Neural cell (in vitro differentiated cells): ENCODE measurements at regions not wholly inside any gene's neighbourhood (a gene's known extent, or its start where the extent isn't known, plus 50 kb on each side); places are given as distances from the start of the nearest gene placed in this dataset.

Source experiments
- H2AFZ ChIP-seq: fragments of 200-600, 300-800 bp; sonication (generic), shearing (Covaris generic); 2 replicates; pipeline ENCODE4 v1.6.0; 2014; ENCODE audit warnings: low read depth, mild to moderate bottlenecking, antibody characterized with exemption, low read length, moderate library complexity
- H3F3A ChIP-seq: fragments of 200-600 bp; shearing (Covaris generic); 2 replicates; pipeline ENCODE4 v1.6.1; 2016; ENCODE audit warnings: mild to moderate bottlenecking, moderate library complexity, mixed read lengths, antibody characterized with exemption, low read length; ENCODE audit not compliant: insufficient read depth, poor library complexity, severe bottlenecking
- H3K27ac ChIP-seq: fragments of 200-600, 300-800 bp; sonication (generic), shearing (Covaris generic); 2 replicates; pipeline ENCODE4 v1.5.1; 2014; ENCODE audit warnings: mild to moderate bottlenecking, low read length, moderate library complexity
- H3K27me3 ChIP-seq: fragments of 300-800, 200-600 bp; sonication (generic), shearing (Covaris generic); 2 replicates; pipeline ENCODE4 v1.6.0; 2014; ENCODE audit warnings: mild to moderate bottlenecking, low read depth, low read length, moderate library complexity; ENCODE audit not compliant: insufficient read depth
- H3K36me3 ChIP-seq: fragments of 300-800, 200-600 bp; sonication (generic), shearing (Covaris generic); 2 replicates; pipeline ENCODE4 v1.5.1; 2014; ENCODE audit warnings: mild to moderate bottlenecking, antibody characterized with exemption, low read length, moderate library complexity; ENCODE audit not compliant: insufficient read depth
- H3K4me2 ChIP-seq: fragments of 300-800, 200-600 bp; sonication (generic), shearing (Covaris generic); 2 replicates; pipeline ENCODE4 v1.6.0; 2014; ENCODE audit warnings: mild to moderate bottlenecking, low read length
- H3K4me3 ChIP-seq: fragments of 300-800, 200-600 bp; sonication (generic), shearing (Covaris generic); 2 replicates; pipeline ENCODE4 v1.5.1; 2014; ENCODE audit warnings: mild to moderate bottlenecking, low read length, moderate library complexity
- H3K79me2 ChIP-seq: fragments of 200-600 bp; shearing (Covaris generic); replicated peaks from 2 replicates; pipeline ENCODE4 v1.6.0; 2014; ENCODE audit warnings: mild to moderate bottlenecking, low read length, moderate library complexity; ENCODE audit not compliant: insufficient read depth
- H3K9ac ChIP-seq: fragments of 300-800, 200-600 bp; sonication (generic), shearing (Covaris generic); 2 replicates; pipeline ENCODE4 v1.6.1; 2016; ENCODE audit warnings: mild to moderate bottlenecking, low read length, mixed read lengths
- H3K9me2 ChIP-seq: fragments of 200-600 bp; shearing (Covaris generic); 2 replicates; pipeline ENCODE4 v1.6.1; 2016; ENCODE audit warnings: mild to moderate bottlenecking, low read length, mixed read lengths; ENCODE audit not compliant: insufficient read depth
- H3K9me3 ChIP-seq: fragments of 200-600, 300-800 bp; sonication (generic), shearing (Covaris generic); 2 replicates; pipeline ENCODE4 v1.6.1; 2016; ENCODE audit warnings: mild to moderate bottlenecking, mixed run types, low read length, moderate library complexity, mixed read lengths
- H4K20me1 ChIP-seq: fragments of 200-600 bp; shearing (Covaris generic); 2 replicates; pipeline ENCODE4 v1.6.1; 2016; ENCODE audit warnings: mild to moderate bottlenecking, mixed run types; ENCODE audit not compliant: insufficient read depth
- EP300 ChIP-seq: fragments of 450-650 bp; conservative IDR thresholded peaks from 2 replicates; pipeline ENCODE4 v1.6.1; 2014; ENCODE audit warnings: antibody characterized with exemption, mild to moderate bottlenecking, moderate library complexity; ENCODE audit not compliant: poor library complexity, severe bottlenecking
- EZH2 ChIP-seq: fragments of 200-600, 300-800 bp; shearing (Covaris generic), sonication (generic); IDR thresholded peaks from 2 replicates; pipeline ENCODE4 v1.6.1; 2014; ENCODE audit warnings: antibody characterized with exemption, low read length, borderline replicate concordance, mild to moderate bottlenecking; ENCODE audit not compliant: insufficient read depth, poor library complexity, severe bottlenecking
- MXI1 ChIP-seq: fragments of 450-650 bp; conservative IDR thresholded peaks from 2 replicates; pipeline ENCODE4 v1.6.1; 2014; ENCODE audit warnings: antibody characterized with exemption, mild to moderate bottlenecking; ENCODE audit not compliant: poor library complexity, severe bottlenecking
- POLR2AphosphoS5 ChIP-seq: IDR thresholded peaks from 2 replicates; pipeline ENCODE4 v1.6.1; 2012
- RAD21 ChIP-seq: fragments of 450-650 bp; conservative IDR thresholded peaks from 2 replicates; pipeline ENCODE4 v1.6.1; 2014; ENCODE audit warnings: antibody characterized with exemption, mild to moderate bottlenecking, moderate library complexity
- SMC3 ChIP-seq: fragments of 450-650 bp; conservative IDR thresholded peaks from 2 replicates; pipeline ENCODE4 v1.6.1; 2014; ENCODE audit warnings: antibody characterized with exemption, mild to moderate bottlenecking, moderate library complexity; ENCODE audit not compliant: poor library complexity
- TAF1 ChIP-seq: IDR thresholded peaks from 2 replicates; pipeline ENCODE4 v1.6.1; 2012; ENCODE audit warnings: low read depth
- TF ChIP-seq, protein P1 (sequence below): IDR thresholded peaks from 2 replicates; pipeline ENCODE4 v1.6.1; 2012; ENCODE audit warnings: borderline replicate concordance
- TF ChIP-seq, protein P2 (sequence below): fragments of 450-650 bp; IDR thresholded peaks from 2 replicates; pipeline ENCODE4 v1.5.1; 2014; ENCODE audit warnings: antibody characterized with exemption, mild to moderate bottlenecking, moderate library complexity; ENCODE audit not compliant: poor library complexity, severe bottlenecking

DNA sequence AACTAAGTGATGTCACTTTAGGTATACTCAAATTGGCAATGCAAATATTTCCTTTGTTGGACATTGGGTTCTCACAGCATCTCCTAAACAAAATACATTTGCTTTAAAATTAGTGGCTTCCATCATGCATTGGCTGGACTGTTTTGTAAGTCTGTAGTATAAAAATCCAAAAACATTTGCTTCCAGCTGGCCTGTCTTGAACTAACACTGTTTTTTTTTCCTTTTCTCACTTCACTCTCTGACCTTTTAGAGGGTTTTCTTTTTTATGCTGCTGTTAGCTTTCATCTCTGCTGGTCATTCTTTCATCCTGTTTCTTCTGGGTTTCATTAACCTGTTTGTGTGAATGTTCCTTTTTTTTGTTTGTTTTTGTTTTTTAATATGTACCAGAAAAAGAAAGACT is 121.7 kb upstream of the MLIP start:
- no peak overlapping the region for H3K27ac ChIP-seq
- no peak overlapping the region for H2AFZ ChIP-seq
- no peaks in the 10 kb centered on the region for H3K79me2 ChIP-seq
- no peaks in the 10 kb centered on the region for H3K9me3 ChIP-seq
- H3K4me3 ChIP-seq, result no peak overlapping the region
- H4K20me1 ChIP-seq, result no peaks in the 10 kb centered on the region
- no peaks in the 10 kb centered on the region for H3K36me3 ChIP-seq
- no peaks in the 10 kb centered on the region for H3K9me2 ChIP-seq
- no peak for TF ChIP-seq RAD21
- no peak overlapping the region for H3K9ac ChIP-seq
- no peak overlapping the region for H3K4me2 ChIP-seq
- no peaks in the 10 kb centered on the region for H3K27me3 ChIP-seq
- peaks cover 5% of the 10 kb centered on the region for H3F3A ChIP-seq

DNA sequence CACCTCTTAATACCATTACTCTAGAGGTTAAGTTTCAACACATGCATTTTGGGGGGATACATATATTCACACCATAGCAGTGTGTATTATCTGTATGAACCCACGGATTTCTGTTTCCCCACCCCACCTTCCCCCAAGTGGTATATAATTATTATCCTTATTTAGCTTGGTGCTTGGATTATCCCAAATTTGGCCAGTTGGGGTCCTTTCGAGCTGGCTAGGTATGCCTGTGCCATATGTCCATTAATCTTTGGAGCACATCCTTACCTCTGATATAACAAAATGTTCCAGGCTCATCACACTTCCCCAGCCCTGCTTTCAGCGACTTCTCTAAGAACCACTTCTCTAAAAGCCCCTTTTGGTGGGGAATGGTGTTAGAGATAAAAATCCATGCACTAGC is 118.7 kb upstream of the MLIP start:
- Histone ChIP-seq H3K79me2 (no peaks in the 10 kb centered on the region), H2AFZ (no peak overlapping the region), H3F3A (peaks cover 3% of the 10 kb centered on the region)

DNA sequence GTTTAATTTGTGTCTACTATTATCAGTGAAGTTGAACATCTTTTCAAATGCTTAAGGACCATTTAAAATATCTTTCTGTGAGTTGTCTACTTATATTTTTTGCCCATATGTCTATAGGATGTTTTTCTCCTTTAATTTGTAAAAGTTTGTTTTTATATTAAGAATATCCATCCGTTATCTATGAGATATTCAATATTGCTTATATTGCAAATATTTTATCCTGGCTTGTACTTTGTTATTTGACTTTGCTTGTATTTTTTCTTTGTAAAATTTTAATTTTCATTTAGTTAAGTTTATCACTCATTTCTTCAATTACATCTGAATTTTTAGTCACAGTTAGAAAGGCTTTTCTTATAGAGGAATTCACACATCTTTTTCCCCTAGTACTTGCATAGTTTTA is 117.0 kb upstream of the MLIP start:
- Histone ChIP-seq H3K79me2 (no peaks in the 10 kb centered on the region), H3K27me3 (no peaks in the 10 kb centered on the region), H3K27ac (no peak overlapping the region), H3F3A (no peaks in the 10 kb centered on the region), H3K4me2 (no peak overlapping the region), H3K9me3 (no peaks in the 10 kb centered on the region), H2AFZ (no peak overlapping the region), H3K9ac (no peak overlapping the region), H3K4me3 (no peak overlapping the region), H4K20me1 (no peaks in the 10 kb centered on the region), H3K9me2 (no peaks in the 10 kb centered on the region), H3K36me3 (no peaks in the 10 kb centered on the region)
- TF ChIP-seq, protein P1, sequence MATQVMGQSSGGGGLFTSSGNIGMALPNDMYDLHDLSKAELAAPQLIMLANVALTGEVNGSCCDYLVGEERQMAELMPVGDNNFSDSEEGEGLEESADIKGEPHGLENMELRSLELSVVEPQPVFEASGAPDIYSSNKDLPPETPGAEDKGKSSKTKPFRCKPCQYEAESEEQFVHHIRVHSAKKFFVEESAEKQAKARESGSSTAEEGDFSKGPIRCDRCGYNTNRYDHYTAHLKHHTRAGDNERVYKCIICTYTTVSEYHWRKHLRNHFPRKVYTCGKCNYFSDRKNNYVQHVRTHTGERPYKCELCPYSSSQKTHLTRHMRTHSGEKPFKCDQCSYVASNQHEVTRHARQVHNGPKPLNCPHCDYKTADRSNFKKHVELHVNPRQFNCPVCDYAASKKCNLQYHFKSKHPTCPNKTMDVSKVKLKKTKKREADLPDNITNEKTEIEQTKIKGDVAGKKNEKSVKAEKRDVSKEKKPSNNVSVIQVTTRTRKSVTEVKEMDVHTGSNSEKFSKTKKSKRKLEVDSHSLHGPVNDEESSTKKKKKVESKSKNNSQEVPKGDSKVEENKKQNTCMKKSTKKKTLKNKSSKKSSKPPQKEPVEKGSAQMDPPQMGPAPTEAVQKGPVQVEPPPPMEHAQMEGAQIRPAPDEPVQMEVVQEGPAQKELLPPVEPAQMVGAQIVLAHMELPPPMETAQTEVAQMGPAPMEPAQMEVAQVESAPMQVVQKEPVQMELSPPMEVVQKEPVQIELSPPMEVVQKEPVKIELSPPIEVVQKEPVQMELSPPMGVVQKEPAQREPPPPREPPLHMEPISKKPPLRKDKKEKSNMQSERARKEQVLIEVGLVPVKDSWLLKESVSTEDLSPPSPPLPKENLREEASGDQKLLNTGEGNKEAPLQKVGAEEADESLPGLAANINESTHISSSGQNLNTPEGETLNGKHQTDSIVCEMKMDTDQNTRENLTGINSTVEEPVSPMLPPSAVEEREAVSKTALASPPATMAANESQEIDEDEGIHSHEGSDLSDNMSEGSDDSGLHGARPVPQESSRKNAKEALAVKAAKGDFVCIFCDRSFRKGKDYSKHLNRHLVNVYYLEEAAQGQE, result no peak
- TF ChIP-seq EP300 (no peak), TAF1 (no peak)

More for the DNA sequence above, 118.7 kb upstream of the MLIP start:
- Histone ChIP-seq H3K36me3 (no peaks in the 10 kb centered on the region), H3K9me2 (no peaks in the 10 kb centered on the region), H3K9ac (no peak overlapping the region), H3K27ac (no peak overlapping the region), H4K20me1 (no peaks in the 10 kb centered on the region), H3K4me3 (no peak overlapping the region), H3K27me3 (no peaks in the 10 kb centered on the region), H3K9me3 (no peaks in the 10 kb centered on the region), H3K4me2 (no peak overlapping the region)
- no peak for TF ChIP-seq POLR2AphosphoS5
- TF ChIP-seq EP300, result no peak
- TF ChIP-seq RAD21, result no peak
- TF ChIP-seq, protein P2, sequence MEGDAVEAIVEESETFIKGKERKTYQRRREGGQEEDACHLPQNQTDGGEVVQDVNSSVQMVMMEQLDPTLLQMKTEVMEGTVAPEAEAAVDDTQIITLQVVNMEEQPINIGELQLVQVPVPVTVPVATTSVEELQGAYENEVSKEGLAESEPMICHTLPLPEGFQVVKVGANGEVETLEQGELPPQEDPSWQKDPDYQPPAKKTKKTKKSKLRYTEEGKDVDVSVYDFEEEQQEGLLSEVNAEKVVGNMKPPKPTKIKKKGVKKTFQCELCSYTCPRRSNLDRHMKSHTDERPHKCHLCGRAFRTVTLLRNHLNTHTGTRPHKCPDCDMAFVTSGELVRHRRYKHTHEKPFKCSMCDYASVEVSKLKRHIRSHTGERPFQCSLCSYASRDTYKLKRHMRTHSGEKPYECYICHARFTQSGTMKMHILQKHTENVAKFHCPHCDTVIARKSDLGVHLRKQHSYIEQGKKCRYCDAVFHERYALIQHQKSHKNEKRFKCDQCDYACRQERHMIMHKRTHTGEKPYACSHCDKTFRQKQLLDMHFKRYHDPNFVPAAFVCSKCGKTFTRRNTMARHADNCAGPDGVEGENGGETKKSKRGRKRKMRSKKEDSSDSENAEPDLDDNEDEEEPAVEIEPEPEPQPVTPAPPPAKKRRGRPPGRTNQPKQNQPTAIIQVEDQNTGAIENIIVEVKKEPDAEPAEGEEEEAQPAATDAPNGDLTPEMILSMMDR, result no peak
- TF ChIP-seq, protein P1, result no peak
- no peak for TF ChIP-seq EZH2
- TF ChIP-seq TAF1, result no peak
- no peak for TF ChIP-seq MXI1
- no peak for TF ChIP-seq SMC3
